HG02798 (cell line): ENCODE measurements at regions not wholly inside any gene's neighbourhood (a gene's known extent, or its start where the extent isn't known, plus 50 kb on each side); places are given as distances from the start of the nearest gene placed in this dataset.

ENCODE experiments used
- ATAC-seq: cut with Tn5 transposase; IDR thresholded peaks from one replicate; pipeline ENCODE4 v1.9.1; 2021; ENCODE audit warnings: mild to moderate bottlenecking; ENCODE audit not compliant: unreplicated experiment, poor library complexity

GRCh38 chr10:111199587-111199986 is 122.8 kb downstream of the ADRA2A start:
- ATAC-seq, result no peak

GRCh38 chr10:111200505-111201186 is 123.8 kb downstream of the ADRA2A start:
- no peak for ATAC-seq

GRCh38 chr10:111203615-111204014 is 126.8 kb downstream of the ADRA2A start:
- ATAC-seq, result no peak

GRCh38 chr10:111204838-111205237 is 128.0 kb downstream of the ADRA2A start:
- no peak for ATAC-seq

GRCh38 chr10:111206521-111206920 is 129.7 kb downstream of the ADRA2A start:
- ATAC-seq, result no peak

GRCh38 chr10:111207500-111207899 is 130.7 kb downstream of the ADRA2A start:
- ATAC-seq, result no peak

GRCh38 chr10:111208951-111209350 is 132.1 kb downstream of the ADRA2A start:
- ATAC-seq, result no peak

- ATAC-seq, result no peak
Measured at GRCh38 chr10:111209692-111210091, 132.9 kb downstream of the ADRA2A start.

- ATAC-seq, result no peak
Measured at GRCh38 chr10:111211241-111211640, 134.4 kb downstream of the ADRA2A start.

- ATAC-seq, result no peak
Measured at GRCh38 chr10:111211706-111212105, 134.9 kb downstream of the ADRA2A start.

GRCh38 chr10:111221682-111222480 is 145.1 kb downstream of the ADRA2A start:
- ATAC-seq, result no peak

- no peak for ATAC-seq
Measured at GRCh38 chr10:111222961-111223360, 146.1 kb downstream of the ADRA2A start.

GRCh38 chr10:111231779-111232178 is 154.9 kb downstream of the ADRA2A start:
- no peak for ATAC-seq

GRCh38 chr10:111233439-111233838 is 156.6 kb downstream of the ADRA2A start:
- no peak for ATAC-seq

- ATAC-seq, result no peak
Measured at GRCh38 chr10:111234234-111234913, 157.5 kb downstream of the ADRA2A start.

GRCh38 chr10:111234914-111235302 is 158.1 kb downstream of the ADRA2A start:
- no peak for ATAC-seq

- ATAC-seq, result no peak
Measured at GRCh38 chr10:111240348-111240747, 163.5 kb downstream of the ADRA2A start.

- ATAC-seq, result no peak
Measured at GRCh38 chr10:111243126-111243525, 166.3 kb downstream of the ADRA2A start.

- no peak for ATAC-seq
Measured at GRCh38 chr10:111246136-111246535, 169.3 kb downstream of the ADRA2A start.

- ATAC-seq, result no peak
Measured at GRCh38 chr10:111246814-111247452, 170.1 kb downstream of the ADRA2A start.
